ENCODE measurements at regions not wholly inside any gene's neighbourhood (a gene's known extent, or its start where the extent isn't known, plus 50 kb on each side); places are given as distances from the start of the nearest gene placed in this dataset.
"Not testable (repeated sequence)": the region's sequence is repeated elsewhere in the genome, so short reads cannot be mapped to it uniquely, and the experiment has no call there.

DNA sequence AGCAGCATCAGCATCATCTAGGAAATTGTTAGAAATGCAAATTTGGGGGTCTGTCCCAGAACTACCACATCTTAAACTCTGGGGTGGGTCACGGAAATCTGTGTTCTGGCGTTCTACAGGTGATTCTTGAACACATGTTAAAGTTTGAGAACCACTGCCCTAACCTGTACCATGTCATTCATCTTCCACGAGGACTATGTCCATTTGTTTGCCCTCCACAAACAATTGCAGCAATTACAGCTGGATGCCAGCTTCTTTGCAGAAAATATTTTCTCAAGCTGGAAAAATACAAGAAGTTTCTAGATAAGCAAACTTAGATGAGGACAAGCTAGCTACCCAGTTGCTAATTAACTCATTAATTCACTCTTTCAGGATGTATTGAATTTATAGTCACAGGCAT, 54.1 kb downstream of the MAFB start:
- DNase-seq: no peak

DNA sequence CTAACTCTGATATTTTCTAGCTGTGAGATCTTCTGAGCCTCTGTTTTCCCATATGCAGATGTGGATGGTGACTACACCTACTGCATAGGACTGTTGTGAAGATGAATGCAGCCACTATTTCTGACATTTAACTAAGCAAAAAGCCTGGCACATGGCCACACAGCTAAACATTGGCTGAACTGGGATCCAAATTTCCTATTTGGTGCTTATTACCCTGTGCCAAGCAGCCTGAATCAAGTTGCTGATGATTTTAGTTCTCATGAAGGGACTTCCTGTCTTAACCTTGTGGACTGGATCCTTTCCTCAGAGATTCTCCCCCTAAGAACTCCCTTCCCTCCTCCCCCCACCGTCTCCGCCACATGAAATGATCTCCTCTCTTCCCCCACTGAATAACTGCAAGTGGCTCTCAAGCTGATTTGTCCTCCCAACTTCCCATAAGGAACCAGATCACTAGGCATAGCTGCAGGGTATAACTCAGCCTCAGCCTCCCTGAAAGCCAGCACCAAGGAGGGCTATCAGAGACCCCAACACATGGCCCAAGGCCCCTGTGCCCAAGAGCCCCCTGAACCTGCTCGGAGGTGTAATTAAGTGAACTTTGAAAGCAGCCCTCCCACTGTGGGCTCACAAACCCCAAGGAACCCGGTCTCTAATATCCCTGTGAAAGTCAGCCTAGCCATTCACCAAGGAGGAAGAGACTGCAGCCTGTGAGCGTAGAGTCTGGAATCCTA, 55.7 kb downstream of the MAFB start:
- DNase-seq: no peak

DNA sequence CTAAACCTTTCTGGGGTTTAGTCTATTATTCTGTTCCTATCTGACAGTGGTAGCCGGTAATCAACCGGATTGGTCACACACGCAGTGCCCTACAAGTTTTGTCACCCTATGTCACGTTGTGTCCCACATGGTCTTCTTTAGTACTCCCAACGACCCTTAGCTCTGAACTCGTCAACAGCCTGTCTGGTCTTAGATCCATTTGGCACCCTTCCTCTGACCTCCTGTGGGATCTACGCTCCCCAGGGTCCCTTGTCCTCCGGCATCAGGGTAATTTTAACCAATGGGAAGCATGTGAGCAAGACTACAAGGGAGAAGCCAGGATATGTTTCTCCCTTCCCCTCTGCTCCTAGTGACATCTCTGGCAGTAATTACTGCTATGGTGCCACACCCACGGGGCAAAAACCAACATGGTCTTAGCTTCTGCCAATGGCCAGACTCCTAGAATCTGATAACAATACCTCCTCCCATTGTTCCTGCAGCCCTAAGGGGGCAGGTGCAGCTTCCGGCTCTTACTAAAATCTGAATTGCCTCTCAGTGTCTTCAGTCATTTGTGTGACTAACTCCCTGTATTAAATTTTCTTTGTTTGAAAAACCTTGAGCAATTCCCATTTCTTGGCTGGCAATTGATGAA, 56.6 kb downstream of the MAFB start:
- no peak for DNase-seq

GRCh38 chr20:40631119-40631631, 57.9 kb downstream of the MAFB start:
- DNase-seq: no peak

DNA sequence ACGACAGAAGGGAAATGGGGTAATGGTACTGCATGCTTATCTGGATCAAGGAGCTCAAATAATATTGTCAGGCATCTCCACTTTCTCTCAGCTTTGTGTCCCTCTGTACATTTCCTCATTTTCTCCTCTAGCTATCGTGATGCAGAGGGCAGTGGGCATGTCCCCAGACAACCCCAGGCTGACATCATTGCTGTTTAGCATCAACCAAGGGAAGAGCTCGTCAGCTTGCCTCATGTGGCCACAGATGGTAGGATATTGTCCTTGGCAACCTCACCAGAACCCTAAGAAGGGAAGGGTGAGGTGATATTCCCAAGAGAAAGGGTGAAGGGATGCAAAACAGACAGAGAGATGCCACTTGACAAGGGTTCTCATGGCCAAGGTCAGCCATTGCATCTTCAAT, 58.3 kb downstream of the MAFB start:
- no peak for DNase-seq

DNA sequence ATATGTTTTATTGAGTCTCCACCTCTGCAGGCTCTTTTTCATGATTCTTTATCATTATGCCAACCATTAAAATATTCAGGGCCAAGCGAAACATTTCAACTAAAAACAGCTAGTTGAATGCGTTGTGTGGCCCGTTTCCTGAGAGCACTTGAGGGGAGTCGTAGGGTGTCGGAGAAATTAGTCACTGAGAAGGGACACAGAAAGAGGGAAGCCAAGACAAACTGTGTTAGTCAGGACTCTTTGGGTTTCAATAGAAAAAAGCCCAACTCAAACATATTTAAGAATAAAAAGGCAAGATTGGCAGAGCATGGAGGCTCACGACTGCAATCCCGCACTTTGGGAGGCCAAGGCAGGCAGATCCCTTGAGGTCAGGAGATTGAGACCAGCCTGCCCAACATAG, 58.9 kb downstream of the MAFB start:
- no peak for DNase-seq

GRCh38 chr20:40628877-40629276, 60.2 kb downstream of the MAFB start:
- DNase-seq: no peak

GRCh38 chr20:40619053-40619452, 70.0 kb downstream of the MAFB start:
- not testable (repeated sequence) for DNase-seq

- no peak for DNase-seq
Measured at GRCh38 chr20:40617594-40617993, 71.4 kb downstream of the MAFB start.

DNA sequence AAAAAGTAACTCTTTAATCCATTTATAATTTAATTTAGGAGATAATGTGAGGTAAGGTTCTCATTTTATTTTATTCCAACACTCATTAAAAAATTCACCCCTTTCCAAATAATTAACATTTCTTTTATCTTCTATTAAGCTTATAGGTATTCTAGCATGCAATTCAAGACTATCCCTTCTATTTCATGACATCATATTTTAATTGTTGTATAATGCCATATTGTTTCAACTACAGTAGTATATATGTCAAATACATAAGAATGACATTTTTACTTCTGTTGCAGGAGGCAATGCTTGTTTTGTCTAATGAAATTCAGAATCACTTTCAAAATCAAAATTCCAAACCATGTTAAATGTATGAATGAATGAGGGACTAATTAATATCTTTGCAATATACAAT, 76.2 kb downstream of the MAFB start:
- DNase-seq: no peak

DNA sequence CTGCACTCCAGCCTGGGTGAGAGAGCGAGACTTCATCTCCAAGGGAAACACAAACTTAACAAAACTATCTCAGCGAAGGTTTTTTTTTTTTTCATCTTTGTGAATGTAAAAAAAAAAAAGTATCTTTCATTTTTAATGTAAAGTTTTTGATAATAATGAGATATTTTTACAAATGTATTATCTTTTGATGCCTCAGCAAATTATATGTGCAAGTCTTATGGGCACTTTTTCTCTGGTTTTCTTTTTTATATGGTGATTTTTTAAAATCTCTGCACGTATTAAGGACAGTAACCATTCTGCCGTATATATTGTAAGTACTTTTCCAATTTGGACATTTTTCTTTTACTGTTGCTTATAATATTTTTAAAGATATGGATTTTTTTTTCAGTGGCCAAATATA, 76.8 kb downstream of the MAFB start:
- no peak for DNase-seq

- no peak for DNase-seq
Measured at GRCh38 chr20:40610730-40611129, 78.3 kb downstream of the MAFB start.

GRCh38 chr20:40607927-40608326, 81.1 kb downstream of the MAFB start:
- DNase-seq: no peak

GRCh38 chr20:40606660-40607059, 82.4 kb downstream of the MAFB start:
- no peak for DNase-seq

GRCh38 chr20:40606237-40606636, 82.8 kb downstream of the MAFB start:
- DNase-seq: no peak

DNA sequence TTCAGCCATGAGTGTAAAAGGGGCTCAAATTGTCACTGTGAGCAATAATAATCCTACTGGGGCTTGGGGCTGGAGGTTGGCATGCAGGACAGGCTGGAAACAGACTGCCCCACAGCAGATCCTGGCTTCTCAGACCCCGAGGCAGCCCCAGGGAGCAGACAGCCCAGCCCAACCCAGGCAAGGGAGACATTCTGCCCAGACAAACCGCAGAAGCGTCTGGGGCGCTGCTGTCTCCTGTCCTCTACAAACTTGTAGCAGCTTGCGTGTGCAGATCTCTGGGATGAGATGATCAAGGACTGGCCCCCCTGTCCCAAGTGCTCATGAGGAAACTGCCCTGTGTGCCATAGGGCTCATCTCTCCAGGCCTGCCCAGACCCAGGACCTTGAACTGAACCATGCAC, 84.6 kb downstream of the MAFB start:
- no peak for DNase-seq

GRCh38 chr20:40603057-40603651, 85.9 kb downstream of the MAFB start:
- DNase-seq: no peak

- DNase-seq: no peak
Measured at GRCh38 chr20:40602381-40602780, 86.7 kb downstream of the MAFB start.

GRCh38 chr20:40600441-40601219, 88.4 kb downstream of the MAFB start:
- DNase-seq: no peak

- no peak for DNase-seq
Measured at GRCh38 chr20:40599987-40600386, 89.0 kb downstream of the MAFB start.

DNA sequence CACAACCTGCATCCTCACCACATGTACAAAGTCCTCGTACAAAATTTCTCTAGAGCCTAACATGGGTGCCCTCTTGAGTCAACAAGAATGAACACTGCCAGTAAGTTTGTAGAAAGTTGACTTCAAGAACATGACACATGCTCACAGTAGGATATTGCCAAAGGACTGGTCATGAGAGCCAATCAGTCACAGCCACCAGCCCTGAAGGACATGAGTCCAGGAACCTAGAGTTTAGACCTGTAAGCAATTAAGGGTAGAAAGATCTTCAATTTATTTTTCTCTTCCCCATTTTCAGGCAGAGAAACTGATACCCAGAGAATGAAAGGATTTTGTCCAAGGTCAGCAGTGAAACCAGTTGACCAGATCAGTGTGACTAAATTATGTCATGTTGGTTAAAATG, 96.1 kb downstream of the MAFB start:
- DNase-seq: no peak

DNA sequence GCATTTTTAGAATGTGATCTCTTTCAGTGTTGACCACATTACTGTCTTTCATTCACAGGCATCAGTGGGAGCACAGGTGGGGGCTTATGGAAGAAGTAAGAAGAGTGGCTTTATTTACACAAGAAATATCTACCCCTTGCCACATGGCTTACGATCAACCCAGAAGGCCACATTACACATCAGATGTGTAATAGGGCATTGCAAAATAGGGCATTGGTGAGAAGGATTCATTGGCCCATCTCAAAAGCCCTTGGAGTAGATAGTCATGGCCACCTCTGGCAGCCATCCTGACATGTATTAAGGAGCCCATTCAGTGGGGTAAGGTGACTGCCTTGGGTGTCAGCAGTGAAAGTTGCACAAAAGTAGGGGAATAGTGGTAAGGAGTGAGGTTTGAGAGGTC, 97.5 kb downstream of the MAFB start:
- DNase-seq: no peak

DNA sequence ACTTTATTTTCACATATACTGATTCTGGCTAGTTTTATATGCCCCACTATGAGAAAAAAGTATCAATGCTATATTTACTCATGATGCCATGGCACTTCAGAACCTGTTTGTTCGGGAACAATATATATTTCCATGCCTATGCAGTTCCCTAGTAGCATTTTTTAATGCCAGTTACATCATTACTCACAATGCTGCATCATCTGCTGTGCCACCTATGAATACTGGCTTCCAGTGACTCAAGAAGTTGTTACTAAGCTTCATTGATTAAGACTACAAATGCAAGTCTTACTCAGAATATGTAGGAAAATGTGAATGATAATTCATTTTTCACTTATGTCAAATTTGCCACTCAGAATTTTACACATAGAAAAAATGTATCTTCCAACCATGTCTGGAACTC, 97.9 kb downstream of the MAFB start:
- no peak for DNase-seq

DNA sequence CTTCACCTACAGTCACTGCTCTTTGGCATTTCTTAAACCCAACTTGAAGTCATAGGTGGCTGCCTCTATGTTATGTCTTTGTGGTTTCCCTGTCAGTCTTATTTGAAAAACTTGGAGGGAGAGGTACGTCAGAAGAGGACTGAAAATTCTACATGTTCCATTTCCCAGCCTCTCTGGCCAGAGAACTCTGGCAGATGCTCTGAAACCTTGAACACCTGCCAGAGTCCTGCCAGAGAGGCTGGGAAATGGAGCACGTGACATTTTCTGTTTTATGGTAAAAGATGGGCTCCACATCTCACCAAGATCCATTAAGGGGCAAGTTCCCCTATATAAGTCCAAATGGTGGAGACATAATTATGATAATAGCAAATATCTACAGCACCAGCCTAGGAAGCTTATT, 99.5 kb downstream of the MAFB start:
- no peak for DNase-seq
